H9 (cell line): ENCODE measurements at regions not wholly inside any gene's neighbourhood (a gene's known extent, or its start where the extent isn't known, plus 50 kb on each side); places are given as distances from the start of the nearest gene placed in this dataset.
"Not testable (repeated sequence)": the region's sequence is repeated elsewhere in the genome, so short reads cannot be mapped to it uniquely, and the experiment has no call there.

Source experiments
- DNase-seq: peaks from one replicate; pipeline ENCODE4 v3.0.0-alpha.2; 2017
- H2AFZ ChIP-seq: one replicate; pipeline ENCODE4 v1.6.1; 2013; ENCODE audit warnings: mild to moderate bottlenecking, low read length, control low read depth, moderate library complexity
- H2AK5ac ChIP-seq: 2 replicates; pipeline ENCODE4 v1.6.1; 2013; ENCODE audit warnings: low read length, control low read depth, mixed read lengths; ENCODE audit not compliant: insufficient read length
- H2BK120ac ChIP-seq: one replicate; pipeline ENCODE4 v1.6.1; 2013; ENCODE audit warnings: low read depth, mild to moderate bottlenecking, low read length, control low read depth, inconsistent platforms; ENCODE audit not compliant: poor library complexity, severe bottlenecking
- H2BK12ac ChIP-seq: 2 replicates; pipeline ENCODE4 v1.6.1; 2013; ENCODE audit warnings: low read length, control low read depth, mixed read lengths, low read depth; ENCODE audit not compliant: insufficient read length
- H2BK15ac ChIP-seq: 2 replicates; pipeline ENCODE4 v1.6.1; 2013; ENCODE audit warnings: low read depth, low read length, control low read depth
- H2BK20ac ChIP-seq: one replicate; pipeline ENCODE4 v1.6.1; 2013; ENCODE audit warnings: low read depth, mild to moderate bottlenecking, low read length, control low read depth, inconsistent platforms; ENCODE audit not compliant: poor library complexity, severe bottlenecking
- H2BK5ac ChIP-seq: 2 replicates; pipeline ENCODE4 v1.6.1; 2013; ENCODE audit warnings: low read length, control low read depth, mixed read lengths; ENCODE audit not compliant: insufficient read length
- H3K14ac ChIP-seq: 2 replicates; pipeline ENCODE4 v1.6.1; 2013; ENCODE audit warnings: low read length, control low read depth; ENCODE audit not compliant: insufficient read depth
- H3K18ac ChIP-seq: 2 replicates; pipeline ENCODE4 v1.6.1; 2013; ENCODE audit warnings: low read depth, mild to moderate bottlenecking, mixed read lengths, low read length, control low read depth; ENCODE audit not compliant: insufficient read length
- H3K23ac ChIP-seq: 2 replicates; pipeline ENCODE4 v1.6.1; 2013; ENCODE audit warnings: low read length, control low read depth, mixed read lengths, low read depth; ENCODE audit not compliant: insufficient read length
- H3K23me2 ChIP-seq: 2 replicates; pipeline ENCODE4 v1.6.1; 2013; ENCODE audit warnings: low read depth, mild to moderate bottlenecking, mixed read lengths, low read length, control low read depth; ENCODE audit not compliant: insufficient read length, poor library complexity, severe bottlenecking
- H3K27ac ChIP-seq: 2 replicates; pipeline ENCODE4 v1.5.1; 2013; ENCODE audit warnings: low read length, control low read depth, mixed read lengths, low read depth; ENCODE audit not compliant: insufficient read length
- H3K27me3 ChIP-seq: 2 replicates; pipeline ENCODE4 v1.6.1; 2013; ENCODE audit warnings: low read length, control low read depth, inconsistent platforms; ENCODE audit not compliant: insufficient read depth
- H3K4ac ChIP-seq: 2 replicates; pipeline ENCODE4 v1.6.1; 2013; ENCODE audit warnings: low read depth, mild to moderate bottlenecking, control low read depth, inconsistent platforms, low read length, moderate library complexity
- H3K4me1 ChIP-seq: 2 replicates; pipeline ENCODE4 v1.6.1; 2013; ENCODE audit warnings: low read length, control low read depth, inconsistent platforms; ENCODE audit not compliant: insufficient read depth
- H3K4me2 ChIP-seq: 2 replicates; pipeline ENCODE4 v1.6.1; 2013; ENCODE audit warnings: low read length, control low read depth, mixed read lengths; ENCODE audit not compliant: insufficient read length, insufficient read depth
- H3K56ac ChIP-seq: 2 replicates; pipeline ENCODE4 v1.6.1; 2013; ENCODE audit warnings: low read depth, mild to moderate bottlenecking, mixed read lengths, low read length, control low read depth; ENCODE audit not compliant: insufficient read length
- H3K79me1 ChIP-seq: 2 replicates; pipeline ENCODE4 v1.6.1; 2013; ENCODE audit warnings: low read depth, mild to moderate bottlenecking, moderate library complexity, low read length, control low read depth, inconsistent platforms; ENCODE audit not compliant: insufficient read depth, poor library complexity, severe bottlenecking
- H3K79me2 ChIP-seq: 2 replicates; pipeline ENCODE4 v1.6.1; 2013; ENCODE audit warnings: low read length, control low read depth, inconsistent platforms; ENCODE audit not compliant: insufficient read depth
- H3K9ac ChIP-seq: 2 replicates; pipeline ENCODE4 v1.6.1; 2013; ENCODE audit warnings: low read length, control low read depth, mixed read lengths; ENCODE audit not compliant: insufficient read length; ENCODE audit errors: extremely low read depth
- H3K9me3 ChIP-seq: one replicate; pipeline ENCODE4 v1.6.1; 2013; ENCODE audit warnings: low read depth, low read length, inconsistent platforms; ENCODE audit not compliant: control insufficient read depth
- H3T11ph ChIP-seq: one replicate; pipeline ENCODE4 v1.6.1; 2013; ENCODE audit warnings: mild to moderate bottlenecking, low read length, control low read depth, inconsistent platforms
- H4K20me1 ChIP-seq: one replicate; pipeline ENCODE4 v1.6.1; 2013; ENCODE audit not compliant: control insufficient read depth, insufficient read length, insufficient read depth
- H4K5ac ChIP-seq: 2 replicates; pipeline ENCODE4 v1.6.1; 2013; ENCODE audit warnings: low read depth, mild to moderate bottlenecking, mixed read lengths, low read length, control low read depth; ENCODE audit not compliant: insufficient read length
- H4K8ac ChIP-seq: replicated peaks from 2 replicates; pipeline ENCODE4 v1.6.1; 2013; ENCODE audit warnings: low read length, control low read depth, mixed read lengths, low read depth; ENCODE audit not compliant: insufficient read length
- H4K91ac ChIP-seq: 2 replicates; pipeline ENCODE4 v1.6.1; 2013; ENCODE audit warnings: low read depth, mild to moderate bottlenecking, moderate library complexity, mixed read lengths, low read length, control low read depth; ENCODE audit not compliant: insufficient read length
- H3K27ac Mint-ChIP-seq, 3 experiments: 2 replicates in 2 of 3; 3 replicates in 1 of 3; pipeline ENCODE4 v1.8.0; 2020 to 2021; ENCODE audit warnings: mixed read lengths in 3 of 3, mild to moderate bottlenecking in 1 of 3, moderate library complexity in 1 of 3
- H3K27me3 Mint-ChIP-seq: 2 replicates; pipeline ENCODE4 v1.8.0; 2021; ENCODE audit warnings: low read depth, mild to moderate bottlenecking, moderate library complexity, mixed read lengths
- H3K36me3 Mint-ChIP-seq, 3 experiments: 2 replicates in 2 of 3; 3 replicates in 1 of 3; pipeline ENCODE4 v1.8.0; 2020 to 2021; ENCODE audit warnings: low read depth in 3 of 3, mixed read lengths in 3 of 3; ENCODE audit not compliant: insufficient read depth in 1 of 3
- H3K4me1 Mint-ChIP-seq, 2 experiments: 2 replicates each; pipeline ENCODE4 v1.8.0; 2020; ENCODE audit warnings: mixed read lengths in 2 of 2
- H3K4me3 Mint-ChIP-seq, 2 experiments: 2 replicates in 1 of 2; 3 replicates in 1 of 2; pipeline ENCODE4 v1.8.0; 2020 to 2021; ENCODE audit warnings: mild to moderate bottlenecking in 2 of 2, mixed read lengths in 2 of 2, moderate library complexity in 1 of 2
- H3K9me3 Mint-ChIP-seq, 2 experiments: 2 replicates in 1 of 2; 3 replicates in 1 of 2; pipeline ENCODE4 v1.8.0; 2020; ENCODE audit warnings: mild to moderate bottlenecking in 2 of 2, mixed read lengths in 2 of 2, moderate library complexity in 1 of 2
- CTCF ChIP-seq: fragments of 200-600 bp; sonication (generic); conservative IDR thresholded peaks from 3 replicates; pipeline ENCODE4 v1.8.0; 2021; ENCODE audit warnings: antibody characterized with exemption, mild to moderate bottlenecking
- WGBS: extraction: QIAGEN DNeasy Blood & Tissue Kit; methylation state at CpG from one replicate; pipeline ENCODE4 v1.1.7; 2013; ENCODE audit warnings: missing lambda C conversion rate, low lambda C conversion rate, mixed read lengths; ENCODE audit not compliant: insufficient read length; ENCODE audit errors: extremely low coverage; 5-methylcytosine and 5-hydroxymethylcytosine counted together

DNA sequence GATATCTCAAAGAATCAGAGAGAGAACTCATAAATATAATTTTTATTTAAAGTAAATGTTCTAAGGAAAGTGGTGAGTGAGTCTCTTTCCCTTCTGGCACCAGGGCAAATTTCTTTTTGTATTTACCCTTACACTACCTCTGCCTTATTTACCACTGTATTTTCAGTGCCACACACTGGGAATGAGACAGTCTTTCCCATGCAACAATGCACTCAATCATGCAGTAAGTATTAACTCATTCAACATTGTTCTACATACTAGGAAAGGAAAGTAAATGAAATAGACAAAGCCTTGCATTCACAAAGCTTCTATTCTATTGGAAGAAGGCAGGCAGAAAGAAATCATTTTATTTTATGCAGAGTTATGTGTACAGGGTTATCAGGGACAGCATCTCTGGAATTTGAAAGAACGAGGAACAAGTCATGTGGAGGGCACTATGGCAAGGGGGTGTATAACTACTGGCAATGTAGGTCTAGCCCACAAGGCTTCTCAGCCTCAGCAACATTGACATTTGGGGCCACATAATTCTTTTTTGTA, 129.8 kb upstream of the PRDX6 start:
- H3K4me1 Mint-ChIP-seq: peaks cover 4 to 9% of the 10 kb centered on the region in 2 experiments
- no peak overlapping the region for H3K4me3 Mint-ChIP-seq
- WGBS: no CpG with 5 or more reads among the region's 1 CpG

GRCh38 chr1:173352635-173353034, 124.5 kb upstream of the PRDX6 start:
- Mint-ChIP-seq H3K9me3 (peaks cover 30 to 47% of the 10 kb centered on the region in 2 experiments), H3K36me3 (peaks cover 24 to 36% (median 26%) of the 10 kb centered on the region in 3 experiments)
- not testable (repeated sequence) for H4K20me1 ChIP-seq, H2AK5ac ChIP-seq, H3K4me1 ChIP-seq, H3K14ac ChIP-seq, H3K9ac ChIP-seq, H3K4me3 Mint-ChIP-seq, H3K79me2 ChIP-seq, H2BK5ac ChIP-seq, H3K56ac ChIP-seq, H3K27ac ChIP-seq, H3K23ac ChIP-seq, H3T11ph ChIP-seq, H3K18ac ChIP-seq, H3K4me2 ChIP-seq, H3K23me2 ChIP-seq, H2BK120ac ChIP-seq, DNase-seq, H2BK12ac ChIP-seq, H4K91ac ChIP-seq, H2AFZ ChIP-seq, H2BK15ac ChIP-seq, H4K5ac ChIP-seq, H3K27me3 Mint-ChIP-seq, H3K4me1 Mint-ChIP-seq, H2BK20ac ChIP-seq, H3K79me1 ChIP-seq, H3K4ac ChIP-seq, H3K27ac Mint-ChIP-seq, H3K27me3 ChIP-seq, H4K8ac ChIP-seq
- no CpG with 5 or more reads among the region's 4 CpGs for WGBS
- H3K9me3 ChIP-seq: peaks cover 14% of the 10 kb centered on the region

More for the DNA sequence above, 129.8 kb upstream of the PRDX6 start:
- H3K27me3 ChIP-seq: no peaks in the 10 kb centered on the region
- Mint-ChIP-seq H3K36me3 (peaks cover 8 to 16% (median 14%) of the 10 kb centered on the region in 3 experiments), H3K27ac (no peak overlapping the region), H3K9me3 (peaks cover 18 to 23% of the 10 kb centered on the region in 2 experiments), H3K27me3 (peaks cover 2% of the 10 kb centered on the region; the same call in 1 of the 2 replicates)
- no peak overlapping the region for H2BK20ac ChIP-seq
- H3K4me1 ChIP-seq: no peaks in the 10 kb centered on the region
- no peak overlapping the region for H2BK120ac ChIP-seq
- no peak overlapping the region for H4K8ac ChIP-seq
- no peak overlapping the region for H3K56ac ChIP-seq
- H2BK12ac ChIP-seq: no peak overlapping the region
- no peak for DNase-seq
- no peak overlapping the region for H3K4ac ChIP-seq
- no peak overlapping the region for H3K4me2 ChIP-seq
- H3K14ac ChIP-seq: no peak overlapping the region
- no peak overlapping the region for H2AFZ ChIP-seq
- no peak overlapping the region for H2AK5ac ChIP-seq
- H2BK5ac ChIP-seq: no peak overlapping the region
- H3K23ac ChIP-seq: no peak overlapping the region
- H3K23me2 ChIP-seq: no peaks in the 10 kb centered on the region
- no peak overlapping the region for H3K9ac ChIP-seq
- no peaks in the 10 kb centered on the region for H4K20me1 ChIP-seq
- H3T11ph ChIP-seq: no peak overlapping the region
- H3K79me1 ChIP-seq: no peaks in the 10 kb centered on the region
- no peak for TF ChIP-seq CTCF
- H3K18ac ChIP-seq: no peak overlapping the region
- no peak overlapping the region for H4K91ac ChIP-seq
- no peaks in the 10 kb centered on the region for H3K79me2 ChIP-seq
- no peak overlapping the region for H3K27ac ChIP-seq
- peaks cover 10% of the 10 kb centered on the region for H3K9me3 ChIP-seq
- no peak overlapping the region for H2BK15ac ChIP-seq
- no peak overlapping the region for H4K5ac ChIP-seq
